ENCODE measurements at regions not wholly inside any gene's neighbourhood (a gene's known extent, or its start where the extent isn't known, plus 50 kb on each side); places are given as distances from the start of the nearest gene placed in this dataset.

GRCh38 chr19:20365146-20365545 is 198.1 kb downstream of the ZNF486 start:
- no peaks in the 10 kb centered on the region for H4K20me1 ChIP-seq (ENCODE audit: insufficient read depth)
- no peak overlapping the region for H3K4me3 ChIP-seq (ENCODE audit: low read depth in 2 of 2, low read length in 1 of 2)
- no peaks in the 10 kb centered on the region for H3K9me2 ChIP-seq
- no peaks in the 10 kb centered on the region for H3K9me3 ChIP-seq
- ChIA-PET POLR2A (no interaction called here), CTCF (interaction anchor here (1.5 to 6.7 kb wide), 2 partner anchors 23 to 118 kb away, joined by 3 to 34 read pairs; no protein-coding TSS in a partner anchor)
- H3K4me1 ChIP-seq (ENCODE audit: control insufficient read depth in 1 of 2, insufficient read depth in 2 of 2, low read depth in 1 of 2, low read length in 1 of 2), result peaks cover 0 to 4% of the 10 kb centered on the region in 2 experiments; a peak in 1 of 4 replicates
- TF ChIP-seq TAF1 (IDR thresholded peaks at IDR 0.05; ENCODE audit: borderline replicate concordance, low read depth, low read length) (no peak), SMC3 (IDR thresholded peaks at IDR 0.05; ENCODE audit: low read depth, low read length) (no peak), RAD21 (IDR thresholded peaks at IDR 0.05; ENCODE audit: low read length) (no peak), ZBTB33 (IDR thresholded peaks at IDR 0.05; ENCODE audit: borderline replicate concordance, low read depth) (no peak), RXRA (IDR thresholded peaks at IDR 0.05; ENCODE audit: borderline replicate concordance, low read depth) (no peak), FOSL2 (IDR thresholded peaks at IDR 0.05; ENCODE audit: borderline replicate concordance, low read depth) (no peak), IRF3 (IDR thresholded peaks at IDR 0.05; ENCODE audit: low read depth, low read length) (no peak), SIN3A (IDR thresholded peaks at IDR 0.05; ENCODE audit: borderline replicate concordance, low read depth, low read length) (no peak), RFX5 (IDR thresholded peaks at IDR 0.05; ENCODE audit: low read length) (no peak), NRF1 (IDR thresholded peaks at IDR 0.05; ENCODE audit: low read depth, low read length) (no peak), NFIC (IDR thresholded peaks at IDR 0.05; ENCODE audit: borderline replicate concordance) (no peak), MEF2A (IDR thresholded peaks at IDR 0.05; ENCODE audit: borderline replicate concordance, low read depth) (no peak), EP300 (IDR thresholded peaks at IDR 0.05; ENCODE audit: borderline replicate concordance in 1 of 2, low read depth in 1 of 2, low read length in 1 of 2) (no peak), MAX (IDR thresholded peaks at IDR 0.05; ENCODE audit: low read depth) (no peak), CHD2 (IDR thresholded peaks at IDR 0.05; ENCODE audit: low read length, partially characterized antibody) (no peak), JUND (IDR thresholded peaks at IDR 0.05) (no peak), GABPA (IDR thresholded peaks at IDR 0.05; ENCODE audit: low read depth) (no peak)
- TF ChIP-seq, protein P1, sequence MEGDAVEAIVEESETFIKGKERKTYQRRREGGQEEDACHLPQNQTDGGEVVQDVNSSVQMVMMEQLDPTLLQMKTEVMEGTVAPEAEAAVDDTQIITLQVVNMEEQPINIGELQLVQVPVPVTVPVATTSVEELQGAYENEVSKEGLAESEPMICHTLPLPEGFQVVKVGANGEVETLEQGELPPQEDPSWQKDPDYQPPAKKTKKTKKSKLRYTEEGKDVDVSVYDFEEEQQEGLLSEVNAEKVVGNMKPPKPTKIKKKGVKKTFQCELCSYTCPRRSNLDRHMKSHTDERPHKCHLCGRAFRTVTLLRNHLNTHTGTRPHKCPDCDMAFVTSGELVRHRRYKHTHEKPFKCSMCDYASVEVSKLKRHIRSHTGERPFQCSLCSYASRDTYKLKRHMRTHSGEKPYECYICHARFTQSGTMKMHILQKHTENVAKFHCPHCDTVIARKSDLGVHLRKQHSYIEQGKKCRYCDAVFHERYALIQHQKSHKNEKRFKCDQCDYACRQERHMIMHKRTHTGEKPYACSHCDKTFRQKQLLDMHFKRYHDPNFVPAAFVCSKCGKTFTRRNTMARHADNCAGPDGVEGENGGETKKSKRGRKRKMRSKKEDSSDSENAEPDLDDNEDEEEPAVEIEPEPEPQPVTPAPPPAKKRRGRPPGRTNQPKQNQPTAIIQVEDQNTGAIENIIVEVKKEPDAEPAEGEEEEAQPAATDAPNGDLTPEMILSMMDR (IDR thresholded peaks at IDR 0.05), result no peak
- TF ChIP-seq, protein P2, sequence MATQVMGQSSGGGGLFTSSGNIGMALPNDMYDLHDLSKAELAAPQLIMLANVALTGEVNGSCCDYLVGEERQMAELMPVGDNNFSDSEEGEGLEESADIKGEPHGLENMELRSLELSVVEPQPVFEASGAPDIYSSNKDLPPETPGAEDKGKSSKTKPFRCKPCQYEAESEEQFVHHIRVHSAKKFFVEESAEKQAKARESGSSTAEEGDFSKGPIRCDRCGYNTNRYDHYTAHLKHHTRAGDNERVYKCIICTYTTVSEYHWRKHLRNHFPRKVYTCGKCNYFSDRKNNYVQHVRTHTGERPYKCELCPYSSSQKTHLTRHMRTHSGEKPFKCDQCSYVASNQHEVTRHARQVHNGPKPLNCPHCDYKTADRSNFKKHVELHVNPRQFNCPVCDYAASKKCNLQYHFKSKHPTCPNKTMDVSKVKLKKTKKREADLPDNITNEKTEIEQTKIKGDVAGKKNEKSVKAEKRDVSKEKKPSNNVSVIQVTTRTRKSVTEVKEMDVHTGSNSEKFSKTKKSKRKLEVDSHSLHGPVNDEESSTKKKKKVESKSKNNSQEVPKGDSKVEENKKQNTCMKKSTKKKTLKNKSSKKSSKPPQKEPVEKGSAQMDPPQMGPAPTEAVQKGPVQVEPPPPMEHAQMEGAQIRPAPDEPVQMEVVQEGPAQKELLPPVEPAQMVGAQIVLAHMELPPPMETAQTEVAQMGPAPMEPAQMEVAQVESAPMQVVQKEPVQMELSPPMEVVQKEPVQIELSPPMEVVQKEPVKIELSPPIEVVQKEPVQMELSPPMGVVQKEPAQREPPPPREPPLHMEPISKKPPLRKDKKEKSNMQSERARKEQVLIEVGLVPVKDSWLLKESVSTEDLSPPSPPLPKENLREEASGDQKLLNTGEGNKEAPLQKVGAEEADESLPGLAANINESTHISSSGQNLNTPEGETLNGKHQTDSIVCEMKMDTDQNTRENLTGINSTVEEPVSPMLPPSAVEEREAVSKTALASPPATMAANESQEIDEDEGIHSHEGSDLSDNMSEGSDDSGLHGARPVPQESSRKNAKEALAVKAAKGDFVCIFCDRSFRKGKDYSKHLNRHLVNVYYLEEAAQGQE (IDR thresholded peaks at IDR 0.05; ENCODE audit: low read depth, low read length), result no peak
- H3K27ac ChIP-seq (ENCODE audit: low read depth in 2 of 2, low read length in 1 of 2), result no peak overlapping the region
- no peaks in the 10 kb centered on the region for H3K36me3 ChIP-seq (replicated peaks in 1 of 2; ENCODE audit: control insufficient read depth in 1 of 2, insufficient read depth in 2 of 2, low read length in 1 of 2)
- no peak for DNase-seq
- no peak overlapping the region for H3K9ac ChIP-seq
- H3K4me2 ChIP-seq, result no peak overlapping the region
- no peaks in the 10 kb centered on the region for H3K79me2 ChIP-seq (ENCODE audit: insufficient read depth)
- H2AFZ ChIP-seq (ENCODE audit: low read depth), result no peak overlapping the region
- no peaks in the 10 kb centered on the region for H3K27me3 ChIP-seq (ENCODE audit: insufficient read depth)
- WGBS (ENCODE audit: low lambda C conversion rate), result 31% methylated on average over 6 of the region's 6 CpGs
- H3F3A ChIP-seq (replicated peaks; ENCODE audit: insufficient read depth), result no peaks in the 10 kb centered on the region

Measured in SK-N-SH (cell line).